HG03159 (cell line): ENCODE measurements at regions not wholly inside any gene's neighbourhood (a gene's known extent, or its start where the extent isn't known, plus 50 kb on each side); places are given as distances from the start of the nearest gene placed in this dataset.

Experiments used
- ATAC-seq: cut with Tn5 transposase; IDR thresholded peaks from one replicate; pipeline ENCODE4 v1.9.1; 2021; ENCODE audit warnings: mild to moderate bottlenecking, moderate library complexity; ENCODE audit not compliant: unreplicated experiment

DNA sequence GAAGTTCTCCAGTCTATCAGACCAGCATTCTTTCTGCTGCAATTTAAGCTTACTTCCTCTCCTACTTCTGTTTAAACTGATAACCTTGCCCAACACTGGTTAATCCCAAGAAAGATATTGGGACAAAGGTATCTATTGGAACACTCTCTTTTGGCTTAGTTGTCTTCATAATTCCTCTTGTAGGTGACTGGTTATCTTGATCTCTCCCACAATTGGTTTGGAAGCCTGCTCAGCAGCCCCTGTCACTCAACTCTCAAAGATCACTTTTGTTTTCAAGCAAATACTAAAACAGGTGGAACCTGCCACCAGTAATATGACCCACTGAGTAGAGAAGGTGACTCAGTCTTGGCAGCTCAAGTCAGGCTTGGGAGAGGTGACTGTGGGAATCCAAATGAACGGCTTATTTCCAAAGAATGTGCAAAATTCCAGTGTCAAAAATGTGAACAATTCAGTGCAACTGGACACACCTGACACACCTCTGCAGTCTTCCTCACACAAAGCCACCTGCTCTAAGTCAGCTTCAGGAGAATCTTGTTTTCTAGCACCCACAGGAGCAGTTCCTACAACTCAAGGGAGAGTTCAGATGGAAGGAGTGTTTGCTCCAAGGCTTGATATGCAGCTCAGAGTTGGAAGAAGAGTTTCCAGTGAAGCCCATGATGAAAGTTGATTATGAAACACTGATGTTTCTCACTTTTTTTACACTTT is 83.2 kb upstream of the SLC38A2 start:
- no peak for ATAC-seq

DNA sequence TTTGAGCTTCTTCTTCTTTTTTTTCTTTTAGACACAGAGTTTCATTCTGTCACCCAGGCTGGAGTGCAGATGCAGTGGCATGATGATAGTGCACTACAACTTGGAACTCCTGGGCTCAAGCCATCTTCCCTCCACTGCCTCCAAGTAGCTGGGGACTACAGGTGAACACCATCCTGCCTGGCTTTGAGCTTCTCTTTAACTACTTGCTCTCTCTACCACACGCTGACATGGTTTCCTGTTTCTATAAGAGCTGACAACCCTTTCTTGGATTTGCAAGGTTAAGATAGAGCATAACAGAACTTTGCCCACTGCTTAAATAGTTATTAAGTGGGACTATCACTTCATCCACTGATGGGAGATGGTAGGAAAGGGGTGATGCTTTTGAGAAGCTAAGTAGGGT is 82.4 kb upstream of the SLC38A2 start:
- no peak for ATAC-seq

DNA sequence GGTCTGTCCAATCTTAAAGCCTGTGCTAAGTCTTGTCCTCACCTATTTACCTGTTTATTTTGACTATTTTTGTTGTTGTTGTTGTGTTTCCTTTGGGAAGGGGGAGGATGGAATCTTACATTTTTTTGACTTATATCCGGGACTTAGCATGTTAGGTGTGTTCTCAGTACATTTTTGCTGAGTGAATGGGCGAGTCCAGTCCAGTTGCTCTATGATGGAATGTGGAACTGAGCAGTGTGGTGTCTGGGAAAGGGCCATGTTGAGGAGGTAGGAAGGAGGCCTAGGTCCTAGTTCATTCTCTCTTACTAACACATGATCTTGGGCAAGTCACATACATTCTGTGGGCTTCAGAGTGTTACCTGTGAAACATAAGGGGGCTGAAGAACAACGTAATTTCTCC is 80.9 kb upstream of the SLC38A2 start:
- no peak for ATAC-seq

DNA sequence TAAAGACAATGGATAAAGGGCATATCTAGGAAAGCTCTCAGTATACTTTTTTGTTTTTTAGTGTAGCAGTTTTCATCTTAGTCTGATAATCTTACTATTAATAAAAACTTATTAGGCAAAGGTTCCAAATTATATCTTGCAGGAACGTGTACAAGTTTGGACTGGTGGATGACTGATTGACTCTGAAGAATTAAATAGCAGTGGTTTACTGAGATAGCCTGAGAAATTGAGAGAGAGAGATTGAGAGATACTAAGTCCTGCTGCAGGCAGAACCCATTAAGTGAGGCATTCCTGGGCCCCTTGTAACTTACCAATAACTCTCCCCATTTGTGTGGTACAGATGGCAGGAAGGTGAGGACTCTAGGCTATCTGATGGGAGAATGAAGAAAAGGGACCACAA is 80.2 kb upstream of the SLC38A2 start:
- ATAC-seq: no peak

DNA sequence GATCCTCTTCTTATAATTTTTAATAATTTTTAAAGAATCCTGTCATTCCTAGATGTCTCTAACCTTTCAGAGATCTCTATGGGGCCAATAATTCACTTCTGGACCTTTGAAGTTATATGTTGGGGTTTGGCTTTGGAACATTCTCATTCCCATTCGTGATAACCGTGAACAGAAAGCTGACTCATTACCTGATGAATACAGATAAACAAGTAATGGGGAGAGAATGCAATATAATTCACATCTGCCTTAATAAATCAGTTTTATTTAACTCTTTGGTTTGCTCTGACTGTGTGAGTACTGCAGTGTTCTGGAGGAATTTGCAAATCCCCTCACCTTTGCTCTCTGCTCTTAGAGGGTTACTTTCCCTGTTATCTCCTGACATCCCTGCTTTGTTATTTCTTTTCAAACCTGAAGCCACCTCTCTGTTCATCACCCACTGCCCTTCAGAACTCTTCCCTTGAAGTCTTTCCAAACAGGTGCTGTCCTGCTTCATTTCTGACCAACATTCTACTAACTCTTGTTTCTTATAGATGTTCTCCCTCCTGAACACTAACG is 79.6 kb upstream of the SLC38A2 start:
- ATAC-seq: no peak

DNA sequence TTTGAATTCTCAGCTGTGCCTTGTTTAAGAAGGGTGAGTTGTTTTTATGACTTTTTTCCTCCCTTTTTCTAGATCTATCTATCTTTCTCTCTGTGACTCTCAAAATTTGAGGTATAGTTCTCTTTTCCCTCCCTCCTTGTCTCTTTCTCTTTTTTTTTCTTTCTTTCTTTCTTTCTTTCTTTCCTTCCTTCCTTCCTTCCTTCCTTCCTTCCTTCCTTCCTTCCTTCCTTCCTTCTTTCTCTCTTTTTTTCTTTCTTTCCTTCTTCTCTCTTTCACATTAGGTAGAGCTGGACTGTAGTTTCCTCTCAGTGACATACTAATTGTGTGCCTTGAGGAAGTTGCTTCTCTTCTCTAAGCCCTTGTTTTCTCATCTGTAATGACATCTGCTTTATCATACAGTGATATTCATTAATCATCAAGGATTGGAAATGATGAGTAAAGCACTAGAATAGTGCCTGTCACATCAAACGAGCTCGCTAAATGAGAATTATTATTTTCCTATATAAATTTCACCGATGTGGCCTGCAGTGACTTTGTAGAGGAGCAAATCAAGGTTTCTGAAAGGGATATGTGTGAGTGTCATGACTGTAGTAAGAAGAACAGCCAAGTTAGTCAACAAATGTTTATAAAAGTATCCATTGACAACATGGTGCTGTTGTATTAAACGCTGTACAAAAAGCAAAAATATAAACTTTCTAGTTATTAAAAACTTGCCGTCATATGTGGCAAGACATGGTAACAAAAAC is 78.9 kb upstream of the SLC38A2 start:
- ATAC-seq: no peak

DNA sequence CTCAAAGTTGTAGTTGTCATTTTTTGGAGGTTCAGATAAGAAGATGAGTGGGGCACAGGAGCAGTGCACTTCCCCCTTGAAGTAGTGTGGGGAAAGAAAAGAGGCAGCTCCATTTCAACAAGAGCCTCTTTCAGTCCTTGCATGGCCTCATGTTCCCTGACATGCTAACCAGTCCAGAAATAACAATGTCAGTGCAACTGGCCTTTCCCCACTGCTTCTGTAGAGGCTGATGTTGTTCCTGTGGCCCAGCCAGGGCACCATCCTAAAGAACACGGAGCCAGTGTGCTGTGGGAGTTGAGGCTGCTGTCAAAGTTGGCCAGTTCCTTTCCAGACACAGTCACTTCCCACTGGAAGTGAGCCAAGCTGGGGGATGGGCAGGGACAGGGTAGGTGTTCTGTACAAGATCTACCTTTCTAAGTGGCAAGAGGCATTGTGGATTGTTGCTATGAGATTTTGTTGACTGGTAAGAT is 77.7 kb upstream of the SLC38A2 start:
- no peak for ATAC-seq

DNA sequence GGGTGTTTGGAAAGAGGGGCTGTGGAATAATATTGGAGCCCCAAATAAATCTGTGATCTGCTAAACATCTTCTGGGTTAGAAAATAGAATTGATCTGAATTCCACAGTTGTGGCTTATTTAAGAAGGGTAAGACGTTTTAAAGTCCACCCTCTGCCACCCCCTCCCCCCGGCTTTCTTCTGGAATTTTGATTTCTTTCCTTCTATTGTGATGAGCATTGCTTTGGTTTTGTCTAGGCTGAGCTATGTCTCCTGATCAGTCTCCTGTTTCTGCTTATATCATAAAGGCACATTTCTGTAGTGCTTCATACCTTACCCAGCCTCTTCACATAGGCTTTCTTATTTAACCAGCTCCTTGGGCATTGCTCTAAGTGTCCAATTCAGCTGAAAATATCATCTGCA is 77.3 kb upstream of the SLC38A2 start:
- no peak for ATAC-seq

DNA sequence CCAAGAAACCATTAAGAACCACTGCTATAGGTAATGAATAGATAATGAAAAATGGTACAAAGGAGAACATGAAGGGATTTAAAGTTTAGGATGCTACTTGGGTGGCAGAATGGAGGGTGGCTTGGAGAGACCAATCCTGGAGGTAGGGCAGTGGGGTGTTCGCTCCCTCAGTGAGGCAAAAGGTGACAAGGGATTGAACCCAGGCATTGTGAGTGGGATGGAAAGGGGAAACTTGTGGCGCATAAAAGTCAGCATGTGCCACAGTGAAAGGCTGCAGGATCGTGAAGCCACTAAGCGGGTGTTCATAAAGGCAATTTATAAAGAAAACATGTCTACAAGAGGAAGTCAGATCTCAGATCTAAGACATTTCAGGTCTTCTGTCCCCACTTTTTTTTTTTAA is 76.7 kb upstream of the SLC38A2 start:
- no peak for ATAC-seq

DNA sequence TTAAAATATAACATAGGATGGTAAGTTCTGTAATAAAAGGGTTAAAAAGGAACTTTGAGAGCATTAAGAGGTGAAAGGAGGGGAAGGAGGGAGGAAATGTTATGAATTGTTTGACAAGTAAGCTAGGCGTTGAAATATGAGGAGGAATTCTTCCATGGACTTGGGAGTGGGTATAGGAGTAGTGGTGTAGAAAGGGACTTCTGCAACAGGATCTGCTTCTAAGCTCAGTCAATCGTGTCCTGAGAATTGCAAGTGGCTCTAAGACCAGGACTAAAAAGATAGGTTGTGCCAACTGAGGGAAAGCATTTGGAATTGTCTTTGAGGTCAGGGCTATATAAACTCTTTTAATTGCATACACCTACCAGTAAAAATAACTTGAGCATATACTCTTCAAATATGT is 74.1 kb upstream of the SLC38A2 start:
- no peak for ATAC-seq

DNA sequence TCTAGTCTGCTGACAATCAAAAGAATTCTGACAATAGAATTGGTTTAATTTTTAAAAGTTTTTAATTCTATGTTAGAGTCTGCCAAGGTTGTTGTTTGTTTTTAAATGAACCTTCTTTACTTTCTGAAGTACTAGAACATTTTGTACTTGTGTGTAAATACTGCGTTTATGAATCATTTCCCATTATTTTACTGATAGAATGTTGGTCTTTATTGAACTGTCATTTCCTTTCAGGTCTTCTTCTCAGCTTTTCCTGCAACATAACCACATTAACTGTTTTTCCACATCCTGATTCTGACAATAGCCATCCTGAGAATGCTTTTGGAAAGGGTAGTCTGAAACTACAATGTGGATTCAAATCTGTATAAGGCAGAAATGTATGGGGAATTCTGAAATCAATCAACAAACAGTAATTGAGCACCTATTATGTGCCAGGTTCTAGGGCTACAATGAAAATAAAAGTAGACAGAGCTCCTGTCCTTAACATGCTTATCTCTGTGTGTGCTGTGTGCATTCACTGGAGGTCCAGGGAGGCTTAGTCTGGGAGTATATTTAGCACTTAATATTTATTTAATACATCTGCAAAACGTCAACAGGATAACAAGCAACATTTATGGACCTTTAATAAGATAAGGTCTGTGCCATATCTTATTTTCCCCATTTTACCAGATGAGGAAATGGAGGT is 73.1 kb upstream of the SLC38A2 start:
- ATAC-seq: no peak

DNA sequence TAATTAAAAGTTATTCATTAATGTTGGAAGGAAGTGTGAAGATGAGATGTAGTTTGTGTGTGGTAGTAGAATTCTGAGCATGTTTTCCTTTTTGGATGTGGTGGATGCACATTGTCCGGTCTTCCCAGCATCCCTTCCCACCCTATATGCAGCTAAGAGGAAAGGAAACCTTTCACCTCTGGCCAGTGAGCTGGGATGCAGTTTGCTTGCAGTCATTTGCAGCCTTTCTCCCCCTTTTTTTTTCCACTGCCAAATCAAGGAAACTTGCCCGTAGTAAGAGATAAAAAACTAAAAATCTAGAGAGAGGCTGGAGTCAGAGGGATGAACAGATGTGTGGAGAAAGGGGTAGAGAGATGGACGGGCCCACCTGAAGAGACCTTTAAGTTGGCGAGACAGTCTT is 72.5 kb upstream of the SLC38A2 start:
- ATAC-seq: no peak

DNA sequence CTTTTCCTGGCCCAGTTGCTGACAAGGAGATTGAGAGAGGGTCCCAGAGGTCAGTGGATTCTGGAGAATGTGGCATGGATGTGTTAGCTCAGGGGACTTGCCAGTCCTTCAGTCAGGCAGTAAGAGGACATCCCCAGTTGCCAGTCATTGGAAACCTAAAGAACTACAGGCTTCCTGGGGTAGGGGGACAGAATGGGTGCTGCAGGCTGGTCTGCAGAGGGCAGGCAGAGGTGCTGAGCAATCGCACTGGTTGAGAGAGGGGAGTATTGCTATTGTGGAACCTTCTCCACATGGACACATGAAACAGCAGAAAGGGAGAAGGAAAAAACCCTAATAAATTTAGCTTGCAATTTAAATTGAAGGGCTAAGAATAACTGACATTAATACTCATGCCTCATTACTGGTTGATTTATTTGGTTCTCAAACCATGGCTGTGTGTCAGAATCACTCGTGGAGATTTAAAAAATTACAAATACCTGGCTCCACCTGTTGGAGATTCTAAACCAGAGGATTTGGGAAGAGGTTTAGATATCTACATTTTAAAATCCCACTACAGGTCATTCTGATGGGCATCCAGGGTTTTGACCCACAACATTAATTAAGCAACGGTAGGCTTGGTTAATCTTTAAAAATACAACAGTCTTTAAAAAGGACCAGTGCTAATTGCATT is 71.2 kb upstream of the SLC38A2 start:
- no peak for ATAC-seq

DNA sequence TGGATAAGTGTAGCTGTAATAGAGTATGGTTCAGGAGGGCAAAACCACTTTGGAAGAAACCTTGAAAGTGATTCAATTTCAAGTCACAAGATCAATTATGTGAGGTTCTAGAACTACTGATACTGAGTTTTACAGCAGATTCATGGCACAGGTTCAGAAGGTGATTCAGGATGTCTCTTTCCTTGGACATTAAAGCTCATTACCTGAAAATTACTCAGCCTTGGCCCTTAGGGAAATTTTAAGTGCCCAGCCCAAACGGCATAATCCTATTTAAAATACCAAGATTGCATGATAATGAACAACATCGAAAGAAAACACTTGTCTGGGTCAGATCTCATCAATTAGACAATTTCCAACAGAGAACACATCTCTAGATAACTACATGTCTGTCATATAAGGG is 70.2 kb upstream of the SLC38A2 start:
- no peak for ATAC-seq

DNA sequence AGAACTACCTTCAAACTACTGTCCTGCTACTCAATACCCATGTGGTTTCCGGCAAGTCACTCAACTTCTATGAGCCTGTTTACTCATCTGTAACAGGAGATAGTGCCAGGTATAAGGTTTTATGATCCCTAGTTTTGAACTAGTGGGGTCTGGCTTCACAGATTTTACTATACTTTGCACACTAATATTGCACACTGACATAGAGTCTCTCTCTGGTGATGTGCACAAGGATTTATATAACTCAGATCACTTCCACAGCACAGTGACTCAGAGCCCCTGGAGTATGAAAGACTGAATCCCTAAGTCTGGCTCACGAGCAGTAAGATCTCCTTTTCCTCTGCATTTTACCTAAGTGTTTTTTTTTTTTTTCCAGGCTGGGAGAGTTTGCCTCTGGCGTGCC is 69.7 kb upstream of the SLC38A2 start:
- no peak for ATAC-seq

DNA sequence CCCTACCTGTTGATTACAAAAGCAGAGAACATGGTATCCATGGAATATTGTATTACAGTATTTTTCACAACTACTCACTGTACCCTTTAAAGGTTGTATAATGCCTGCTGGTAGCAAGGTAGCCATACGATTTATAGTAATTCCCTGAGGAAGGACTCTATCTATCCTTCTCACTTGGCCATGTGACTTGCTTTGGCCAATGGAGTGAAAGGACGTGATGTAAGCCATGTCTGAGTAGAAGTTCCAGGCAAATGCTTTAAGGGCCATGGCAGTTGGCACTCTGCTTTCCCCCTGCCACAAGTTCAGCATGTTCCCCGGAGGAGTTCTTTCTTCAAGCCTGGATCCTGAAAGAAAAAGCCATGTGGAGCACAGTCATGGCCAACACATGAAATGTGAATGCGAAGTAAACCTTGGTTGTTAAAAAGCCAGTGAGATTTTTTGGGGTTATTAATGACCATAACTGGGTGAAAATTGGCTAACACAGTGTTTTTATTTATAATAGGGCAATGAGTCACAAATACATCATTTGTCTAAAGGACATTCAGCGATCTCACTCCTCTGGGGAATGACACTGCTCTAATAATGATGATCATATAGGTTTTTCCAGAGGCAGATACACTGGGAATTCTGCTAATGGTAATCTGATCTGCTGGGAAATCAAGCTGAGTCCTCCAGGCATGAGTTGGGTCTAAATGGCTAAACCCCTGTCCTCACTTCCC is 67.4 kb upstream of the SLC38A2 start:
- no peak for ATAC-seq

DNA sequence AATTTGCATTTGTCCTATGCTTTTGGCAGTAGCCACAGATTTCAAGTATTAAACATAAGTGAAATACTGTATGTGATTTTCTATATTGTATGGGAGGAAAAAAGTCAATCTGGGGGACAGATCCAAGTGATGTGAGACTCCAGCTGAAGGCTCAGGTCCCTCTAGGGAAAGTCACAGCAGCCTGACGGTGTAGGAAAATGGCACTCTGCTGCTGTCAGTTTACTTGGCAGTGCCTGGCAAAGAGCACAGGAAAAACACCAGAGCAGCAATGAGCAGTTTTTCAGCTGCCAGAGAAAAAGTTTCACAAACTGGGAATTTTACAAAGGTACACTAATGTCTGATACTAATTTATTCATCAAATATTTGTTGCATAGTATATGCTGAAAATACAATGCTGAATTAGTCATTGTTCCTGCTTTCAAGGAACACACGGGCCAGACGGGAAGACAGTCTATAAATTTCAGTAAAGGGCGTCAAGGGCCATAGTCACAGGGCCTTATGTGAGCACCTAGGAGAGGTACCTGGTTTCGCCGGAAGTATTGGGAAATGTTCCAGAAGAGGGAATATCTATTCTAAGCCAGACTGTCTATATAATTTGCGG is 66.2 kb upstream of the SLC38A2 start:
- ATAC-seq: no peak

DNA sequence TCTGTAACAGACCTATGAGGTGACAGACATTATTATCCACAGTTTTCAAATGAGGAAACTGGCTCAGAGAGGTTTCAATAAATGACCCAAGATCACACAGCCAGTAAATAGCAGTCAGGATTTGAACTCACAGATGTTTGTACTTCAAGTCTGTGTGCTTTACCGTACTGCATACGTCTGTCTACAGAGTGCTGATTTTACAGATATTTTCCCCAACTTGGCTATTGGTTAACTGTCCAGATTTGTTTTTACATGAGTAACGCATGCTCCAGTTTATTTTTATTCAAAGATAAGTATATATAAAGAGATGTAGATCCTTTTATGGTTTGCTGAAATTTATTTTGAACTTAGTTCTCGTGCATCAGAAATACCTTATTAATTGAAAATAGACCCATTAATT is 65.7 kb upstream of the SLC38A2 start:
- no peak for ATAC-seq

DNA sequence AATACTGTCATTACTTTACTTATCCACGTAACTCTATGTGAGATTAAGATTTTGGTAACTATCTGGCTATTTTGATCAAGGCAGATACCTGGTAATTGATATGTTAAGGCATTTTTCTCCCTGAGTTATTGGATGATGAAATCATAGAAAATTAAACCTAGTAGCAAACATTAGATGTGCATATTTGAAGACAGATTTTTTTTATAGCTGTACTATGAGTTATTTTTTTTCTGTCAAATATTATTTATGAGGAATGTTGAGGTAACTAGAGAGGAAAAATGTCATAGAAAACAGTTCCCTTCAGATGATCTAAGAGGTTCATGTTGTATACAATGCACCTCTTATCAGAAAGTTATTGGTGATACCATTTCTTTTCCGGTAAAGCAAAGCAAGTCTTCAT is 64.9 kb upstream of the SLC38A2 start:
- no peak for ATAC-seq

DNA sequence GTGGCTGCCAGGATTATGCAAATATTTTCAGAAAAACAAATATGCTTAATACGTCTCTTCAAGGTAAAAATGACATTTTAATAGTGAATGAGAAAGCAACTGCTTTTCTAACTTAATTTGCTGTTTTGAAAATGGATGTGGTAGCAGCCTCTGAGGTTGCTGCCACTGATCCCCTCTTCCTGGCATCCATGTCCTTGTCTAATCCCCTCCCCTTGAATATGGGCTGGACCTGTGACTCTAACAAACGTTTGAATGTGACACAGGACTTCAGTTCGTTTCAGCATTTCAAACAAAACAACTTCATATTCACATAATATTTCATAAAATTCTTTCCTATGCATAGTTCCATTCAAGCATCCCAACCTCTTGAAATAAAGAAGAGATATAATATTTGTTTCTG is 64.2 kb upstream of the SLC38A2 start:
- no peak for ATAC-seq
